OCI-LY7 (cell line): ENCODE measurements at regions not wholly inside any gene's neighbourhood (a gene's known extent, or its start where the extent isn't known, plus 50 kb on each side); places are given as distances from the start of the nearest gene placed in this dataset.

ENCODE experiments used
- BruUV-seq: library from RNA; stranded (reverse); fragments of 400-500 nt; replicated peaks from 2 replicates; lab custom pipeline; 2021; lab: Mats Ljungman, UMichigan
- CTCF ChIA-PET: fragments of 300-600 bp; sonication (Branson Sonifier 250); formaldehyde crosslinking; loops from one replicate; lab custom pipeline; 2022; ENCODE audit warnings: antibody characterized with exemption; ENCODE audit not compliant: unreplicated experiment; lab: Charles Lee
- POLR2A ChIA-PET: fragments of 300-600 bp; sonication (Branson Sonifier 250); formaldehyde crosslinking; loops from one replicate; lab custom pipeline; 2022; ENCODE audit warnings: antibody characterized with exemption; lab: Charles Lee
- DNase-seq: peaks from one replicate; pipeline ENCODE4 v3.0.0-alpha.2; 2015; ENCODE audit warnings: low spot score
- H2AFZ ChIP-seq: fragments of 200-600 bp; sonication (generic), shearing (Covaris generic); 2 replicates; pipeline ENCODE4 v1.6.1; 2014; ENCODE audit warnings: mild to moderate bottlenecking, antibody characterized with exemption, low read length, moderate library complexity
- H3K27ac ChIP-seq: fragments of 200-600 bp; sonication (generic); 2 replicates; pipeline ENCODE4 v1.5.1; 2014; ENCODE audit warnings: mixed run types, low read depth, mild to moderate bottlenecking, moderate library complexity, low read length, inconsistent platforms; ENCODE audit not compliant: poor library complexity, severe bottlenecking
- H3K36me3 ChIP-seq: fragments of 200-600 bp; sonication (generic); 2 replicates; pipeline ENCODE4 v1.6.1; 2014; ENCODE audit warnings: mild to moderate bottlenecking, antibody characterized with exemption, low read length, moderate library complexity, mixed read lengths; ENCODE audit not compliant: insufficient read depth
- H3K4me1 ChIP-seq: fragments of 200-600 bp; sonication (generic); 2 replicates; pipeline ENCODE4 v1.5.1; 2014; ENCODE audit warnings: mild to moderate bottlenecking, low read length; ENCODE audit not compliant: insufficient read depth, poor library complexity, severe bottlenecking
- H3K4me2 ChIP-seq: fragments of 200-600 bp; sonication (generic); 2 replicates; pipeline ENCODE4 v1.6.1; 2014; ENCODE audit warnings: mild to moderate bottlenecking, low read length
- H3K4me3 ChIP-seq: fragments of 200-600 bp; sonication (generic); 2 replicates; pipeline ENCODE4 v1.5.1; 2014; ENCODE audit warnings: mild to moderate bottlenecking, low read depth, low read length; ENCODE audit not compliant: poor library complexity, severe bottlenecking
- H3K79me2 ChIP-seq: fragments of 200-600 bp; sonication (generic); 2 replicates; pipeline ENCODE4 v1.6.1; 2016; ENCODE audit warnings: low read depth, mild to moderate bottlenecking, low read length, moderate library complexity, mixed read lengths; ENCODE audit not compliant: insufficient read depth
- H3K9me2 ChIP-seq: fragments of 200-600 bp; sonication (generic); 2 replicates; pipeline ENCODE4 v1.6.1; 2016; ENCODE audit warnings: mild to moderate bottlenecking, low read length, mixed read lengths; ENCODE audit not compliant: insufficient read depth
- H3K9me3 ChIP-seq: fragments of 200-600 bp; sonication (generic); 2 replicates; pipeline ENCODE4 v1.6.1; 2014; ENCODE audit warnings: mild to moderate bottlenecking, mixed run types, low read length, mixed read lengths
- H4K20me1 ChIP-seq: fragments of 200-600 bp; sonication (generic); 2 replicates; pipeline ENCODE4 v1.6.1; 2014; ENCODE audit warnings: mild to moderate bottlenecking, antibody characterized with exemption, low read length, moderate library complexity, mixed read lengths; ENCODE audit not compliant: insufficient read depth
- CTCF ChIP-seq: fragments of 200-600 bp; sonication (generic); conservative IDR thresholded peaks from 2 replicates; pipeline ENCODE4 v1.5.1; 2014; ENCODE audit warnings: mild to moderate bottlenecking, antibody characterized with exemption, low read length, moderate library complexity, mixed read lengths
- EZH2phosphoT487 ChIP-seq: fragments of 200-600 bp; sonication (generic); IDR thresholded peaks from 2 replicates; pipeline ENCODE4 v1.6.1; 2018; ENCODE audit warnings: low read depth, borderline replicate concordance, mild to moderate bottlenecking, mixed run types, antibody characterized with exemption, low read length, moderate library complexity, mixed read lengths
- intact Hi-C: fragments of 100-400 bp; cut with micrococcal nuclease; formaldehyde crosslinking; loops from one replicate; pipeline ENCODE4 v1.10.0; 2022; ENCODE audit not compliant: unreplicated experiment

- no peak overlapping the region for H3K4me3 ChIP-seq
- H3K4me1 ChIP-seq, result no peaks in the 10 kb centered on the region
- CTCF ChIA-PET, result no interaction called here
- no peak overlapping the region for H2AFZ ChIP-seq
- H3K27ac ChIP-seq, result no peak overlapping the region
- no peaks in the 10 kb centered on the region for H3K36me3 ChIP-seq
- no peak overlapping the region for H3K4me2 ChIP-seq
- no peaks in the 10 kb centered on the region for H3K79me2 ChIP-seq
- H3K9me2 ChIP-seq, result no peaks in the 10 kb centered on the region
- BruUV-seq, result no TSS peak
- no peaks in the 10 kb centered on the region for H3K9me3 ChIP-seq
- TF ChIP-seq CTCF (no peak), EZH2phosphoT487 (no peak)
- POLR2A ChIA-PET, result interaction anchor here (0.6 to 0.8 kb wide), 2 partner anchors 58 to 484 kb away, joined by 3 to 4 read pairs; no protein-coding TSS in a partner anchor
- intact Hi-C loops, result loop anchor here (5.0 kb wide), 1 partner anchor 465 kb away; no protein-coding TSS in a partner anchor
- H4K20me1 ChIP-seq, result no peaks in the 10 kb centered on the region
- no peak for DNase-seq
These were observed 374.4 kb upstream of the MARCKS start for GRCh38 chr6:113482771-113483170.

GRCh38 chr6:113486199-113486598 is 370.9 kb upstream of the MARCKS start:
- Histone ChIP-seq H2AFZ (no peak overlapping the region), H4K20me1 (no peaks in the 10 kb centered on the region), H3K4me3 (no peak overlapping the region), H3K4me2 (no peak overlapping the region), H3K9me3 (no peaks in the 10 kb centered on the region), H3K79me2 (no peaks in the 10 kb centered on the region), H3K4me1 (no peaks in the 10 kb centered on the region), H3K36me3 (no peaks in the 10 kb centered on the region), H3K9me2 (no peaks in the 10 kb centered on the region), H3K27ac (no peak overlapping the region)
- TF ChIP-seq CTCF (no peak), EZH2phosphoT487 (no peak)
- BruUV-seq, result no TSS peak
- CTCF ChIA-PET, result no interaction called here
- intact Hi-C loops, result no loop called here
- no peak for DNase-seq
- POLR2A ChIA-PET, result interaction anchor here (0.5 to 0.6 kb wide), 2 partner anchors 19 to 41 kb away, joined by 3 to 4 read pairs; no protein-coding TSS in a partner anchor

- intact Hi-C loops, result no loop called here
- no peak overlapping the region for H3K4me2 ChIP-seq
- no peak overlapping the region for H3K27ac ChIP-seq
- H3K4me3 ChIP-seq, result no peak overlapping the region
- no peak overlapping the region for H2AFZ ChIP-seq
- H3K9me2 ChIP-seq, result no peaks in the 10 kb centered on the region
- no peaks in the 10 kb centered on the region for H3K79me2 ChIP-seq
- no peaks in the 10 kb centered on the region for H3K36me3 ChIP-seq
- no TSS peak for BruUV-seq
- TF ChIP-seq CTCF, result no peak
- POLR2A ChIA-PET, result interaction anchor here (0.6 to 0.7 kb wide), 3 partner anchors 11 to 164 kb away, joined by 3 to 4 read pairs (median 3); no protein-coding TSS in a partner anchor
- no peaks in the 10 kb centered on the region for H3K9me3 ChIP-seq
- no peaks in the 10 kb centered on the region for H3K4me1 ChIP-seq
- H4K20me1 ChIP-seq, result no peaks in the 10 kb centered on the region
- DNase-seq, result no peak
- CTCF ChIA-PET, result no interaction called here
These were observed 369.6 kb upstream of the MARCKS start for GRCh38 chr6:113487489-113488058.
